ENCODE measurements at regions not wholly inside any gene's neighbourhood (a gene's known extent, or its start where the extent isn't known, plus 50 kb on each side); places are given as distances from the start of the nearest gene placed in this dataset.

- TF ChIP-seq, protein P1, sequence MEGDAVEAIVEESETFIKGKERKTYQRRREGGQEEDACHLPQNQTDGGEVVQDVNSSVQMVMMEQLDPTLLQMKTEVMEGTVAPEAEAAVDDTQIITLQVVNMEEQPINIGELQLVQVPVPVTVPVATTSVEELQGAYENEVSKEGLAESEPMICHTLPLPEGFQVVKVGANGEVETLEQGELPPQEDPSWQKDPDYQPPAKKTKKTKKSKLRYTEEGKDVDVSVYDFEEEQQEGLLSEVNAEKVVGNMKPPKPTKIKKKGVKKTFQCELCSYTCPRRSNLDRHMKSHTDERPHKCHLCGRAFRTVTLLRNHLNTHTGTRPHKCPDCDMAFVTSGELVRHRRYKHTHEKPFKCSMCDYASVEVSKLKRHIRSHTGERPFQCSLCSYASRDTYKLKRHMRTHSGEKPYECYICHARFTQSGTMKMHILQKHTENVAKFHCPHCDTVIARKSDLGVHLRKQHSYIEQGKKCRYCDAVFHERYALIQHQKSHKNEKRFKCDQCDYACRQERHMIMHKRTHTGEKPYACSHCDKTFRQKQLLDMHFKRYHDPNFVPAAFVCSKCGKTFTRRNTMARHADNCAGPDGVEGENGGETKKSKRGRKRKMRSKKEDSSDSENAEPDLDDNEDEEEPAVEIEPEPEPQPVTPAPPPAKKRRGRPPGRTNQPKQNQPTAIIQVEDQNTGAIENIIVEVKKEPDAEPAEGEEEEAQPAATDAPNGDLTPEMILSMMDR (IDR thresholded peaks at IDR 0.05; ENCODE audit: low read depth, low read length), result no peak
- TF ChIP-seq POLR2A (IDR thresholded peaks at IDR 0.05; ENCODE audit: extremely low read depth, insufficient read length) (no peak), MAX (IDR thresholded peaks at IDR 0.05; ENCODE audit: low read depth, low read length) (no peak), MYC (IDR thresholded peaks at IDR 0.05; ENCODE audit: low read depth, low read length) (no peak)
Measured at GRCh38 chr14:65198346-65198745, 96.0 kb upstream of the MAX start.

All from NB4 (cell line).